WTC11 (cell line): ENCODE measurements at regions not wholly inside any gene's neighbourhood (a gene's known extent, or its start where the extent isn't known, plus 50 kb on each side); places are given as distances from the start of the nearest gene placed in this dataset.

Experiments
- ATAC-seq: fragments of 200-7000 bp; cut with Tn5 transposase; 2 replicates; pipeline ENCODE4 v1.10.0; 2021; ENCODE audit warnings: mild to moderate bottlenecking, moderate library complexity
- CTCF ChIA-PET: fragments of 300-600 bp; sonication (Branson Sonifier 250); formaldehyde crosslinking; loops from one replicate; lab custom pipeline; 2021; ENCODE audit warnings: antibody characterized with exemption; lab: Charles Lee
- POLR2A ChIA-PET: fragments of 350-600 bp; sonication (Branson Sonifier 250); formaldehyde crosslinking; loops from one replicate; lab custom pipeline; 2021; ENCODE audit warnings: antibody characterized with exemption; lab: Charles Lee
- DNase-seq: peaks from one replicate; pipeline ENCODE4 v3.0.0; 2021; ENCODE audit warnings: low spot score
- H3K27ac Mint-ChIP-seq: 2 replicates; pipeline ENCODE4 v1.8.0; 2021; ENCODE audit warnings: mixed read lengths
- H3K27me3 Mint-ChIP-seq: 2 replicates; pipeline ENCODE4 v1.8.0; 2021; ENCODE audit warnings: low read depth, mild to moderate bottlenecking, moderate library complexity, mixed read lengths
- H3K36me3 Mint-ChIP-seq: 2 replicates; pipeline ENCODE4 v1.8.0; 2021; ENCODE audit warnings: mixed read lengths
- H3K4me1 Mint-ChIP-seq: 2 replicates; pipeline ENCODE4 v1.8.0; 2022; ENCODE audit warnings: mixed read lengths
- H3K4me3 Mint-ChIP-seq: 2 replicates; pipeline ENCODE4 v1.8.0; 2021; ENCODE audit warnings: mild to moderate bottlenecking, moderate library complexity, mixed read lengths
- H3K9me3 Mint-ChIP-seq: 2 replicates; pipeline ENCODE4 v1.8.0; 2021; ENCODE audit warnings: mixed read lengths
- ATF6 ChIP-seq: sonication (generic); formaldehyde crosslinking; IDR thresholded peaks from 2 replicates; pipeline ENCODE4 v1.8.1; 2023; ENCODE audit warnings: mild to moderate bottlenecking, missing genetic modification reagents
- E2F5 ChIP-seq: sonication (generic); formaldehyde crosslinking; IDR thresholded peaks from 2 replicates; pipeline ENCODE4 v1.8.1; 2022; ENCODE audit warnings: mild to moderate bottlenecking, moderate library complexity, missing genetic modification reagents
- ERG ChIP-seq: fragments of 250-450 bp; sonication (Bioruptor Pico); IDR thresholded peaks from 2 replicates; pipeline ENCODE4 v1.8.0; 2021; ENCODE audit warnings: mild to moderate bottlenecking
- ESRRA ChIP-seq: sonication (generic); formaldehyde crosslinking; IDR thresholded peaks from 2 replicates; pipeline ENCODE4 v1.8.1; 2022; ENCODE audit warnings: mild to moderate bottlenecking, missing genetic modification reagents, borderline replicate concordance
- FOXJ3 ChIP-seq: sonication (generic); formaldehyde crosslinking; IDR thresholded peaks from 2 replicates; pipeline ENCODE4 v1.9.0; 2021; ENCODE audit warnings: missing genetic modification reagents, mild to moderate bottlenecking, borderline replicate concordance
- FOXK1 ChIP-seq: sonication (generic); formaldehyde crosslinking; IDR thresholded peaks from 2 replicates; pipeline ENCODE4 v1.8.0; 2022; ENCODE audit warnings: mild to moderate bottlenecking, moderate library complexity, missing genetic modification reagents
- FOXP1 ChIP-seq: sonication (generic); formaldehyde crosslinking; IDR thresholded peaks from 2 replicates; pipeline ENCODE4 v1.8.0; 2022; ENCODE audit warnings: missing genetic modification reagents, mild to moderate bottlenecking, moderate library complexity, borderline replicate concordance
- GABPB1 ChIP-seq: sonication (generic); formaldehyde crosslinking; IDR thresholded peaks from 2 replicates; pipeline ENCODE4 v1.8.1; 2023; ENCODE audit warnings: mild to moderate bottlenecking, missing genetic modification reagents
- GTF2I ChIP-seq: fragments of 250-450 bp; sonication (Bioruptor Pico); conservative IDR thresholded peaks from 2 replicates; pipeline ENCODE4 v1.4.0; 2021; ENCODE audit warnings: mild to moderate bottlenecking
- NFE2L1 ChIP-seq: sonication (generic); formaldehyde crosslinking; IDR thresholded peaks from 2 replicates; pipeline ENCODE4 v1.8.1; 2023; ENCODE audit warnings: missing genetic modification reagents
- NR3C1 ChIP-seq: sonication (generic); formaldehyde crosslinking; conservative IDR thresholded peaks from 2 replicates; pipeline ENCODE4 v1.8.1; 2023; ENCODE audit warnings: low read depth, mild to moderate bottlenecking, missing genetic modification reagents
- OVOL2 ChIP-seq: fragments of 250-450 bp; sonication (Bioruptor Pico); IDR thresholded peaks from 2 replicates; pipeline ENCODE4 v1.9.0; 2021; ENCODE audit warnings: mild to moderate bottlenecking, borderline replicate concordance
- RELA ChIP-seq: sonication (generic); formaldehyde crosslinking; IDR thresholded peaks from 2 replicates; pipeline ENCODE4 v1.8.1; 2022; ENCODE audit warnings: missing genetic modification reagents, mild to moderate bottlenecking, borderline replicate concordance
- SMAD3 ChIP-seq: sonication (generic); formaldehyde crosslinking; IDR thresholded peaks from 2 replicates; pipeline ENCODE4 v1.8.0; 2022; ENCODE audit warnings: missing genetic modification reagents, mild to moderate bottlenecking, borderline replicate concordance
- SMAD4 ChIP-seq: sonication (generic); formaldehyde crosslinking; IDR thresholded peaks from 2 replicates; pipeline ENCODE4 v1.8.0; 2022; ENCODE audit warnings: mild to moderate bottlenecking, missing genetic modification reagents
- TEAD1 ChIP-seq: sonication (generic); formaldehyde crosslinking; IDR thresholded peaks from 2 replicates; pipeline ENCODE4 v1.8.0; 2022; ENCODE audit warnings: mild to moderate bottlenecking, missing genetic modification reagents
- ZBTB21 ChIP-seq: sonication (generic); formaldehyde crosslinking; IDR thresholded peaks from 2 replicates; pipeline ENCODE4 v1.8.1; 2023; ENCODE audit warnings: mild to moderate bottlenecking, missing genetic modification reagents, borderline replicate concordance
- ZBTB43 ChIP-seq: sonication (generic); formaldehyde crosslinking; IDR thresholded peaks from 2 replicates; pipeline ENCODE4 v1.8.1; 2023; ENCODE audit warnings: mild to moderate bottlenecking, missing genetic modification reagents
- ZNF281 ChIP-seq: sonication (generic); formaldehyde crosslinking; IDR thresholded peaks from 2 replicates; pipeline ENCODE4 v1.8.0; 2023; ENCODE audit warnings: mild to moderate bottlenecking, missing genetic modification reagents
- ZNF423 ChIP-seq: fragments of 250-450 bp; sonication (Bioruptor Pico); IDR thresholded peaks from 2 replicates; pipeline ENCODE4 v2.1.2; 2022; ENCODE audit warnings: mild to moderate bottlenecking, moderate library complexity
- ZNF671 ChIP-seq: fragments of 250-450 bp; sonication (Bioruptor Pico); IDR thresholded peaks from 2 replicates; pipeline ENCODE4 v1.8.0; 2021; ENCODE audit warnings: mild to moderate bottlenecking
- TF ChIP-seq, protein P1 (sequence below): sonication (generic); formaldehyde crosslinking; conservative IDR thresholded peaks from 2 replicates; pipeline ENCODE4 v1.8.1; 2022; ENCODE audit warnings: mild to moderate bottlenecking, missing genetic modification reagents
- TF ChIP-seq, protein P2 (sequence below): sonication (generic); formaldehyde crosslinking; IDR thresholded peaks from 2 replicates; pipeline ENCODE4 v1.8.1; 2022; ENCODE audit warnings: low read depth, missing genetic modification reagents, borderline replicate concordance
- TF ChIP-seq, protein P3 (sequence below): sonication (generic); formaldehyde crosslinking; IDR thresholded peaks from 2 replicates; pipeline ENCODE4 v1.8.0; 2022; ENCODE audit warnings: mild to moderate bottlenecking, missing genetic modification reagents

GRCh38 chr13:106115081-106115480 is 420.4 kb downstream of the EFNB2 start:
- no peak for TF ChIP-seq OVOL2 (CRISPR knock-in tag)
- TF ChIP-seq ZNF671 (CRISPR knock-in tag), result no peak
- no peak for TF ChIP-seq ZBTB43 (CRISPR knock-in tag)
- no peak for TF ChIP-seq E2F5 (CRISPR knock-in tag)
- no peak for TF ChIP-seq ZNF423 (CRISPR knock-in tag)
- no peak for TF ChIP-seq FOXK1
- TF ChIP-seq ERG (CRISPR knock-in tag), result no peak
- no peak for TF ChIP-seq FOXP1 (CRISPR knock-in tag)
- TF ChIP-seq ATF6 (CRISPR knock-in tag), result no peak
- TF ChIP-seq, protein P1, sequence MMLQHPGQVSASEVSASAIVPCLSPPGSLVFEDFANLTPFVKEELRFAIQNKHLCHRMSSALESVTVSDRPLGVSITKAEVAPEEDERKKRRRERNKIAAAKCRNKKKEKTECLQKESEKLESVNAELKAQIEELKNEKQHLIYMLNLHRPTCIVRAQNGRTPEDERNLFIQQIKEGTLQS (CRISPR knock-in tag), result no peak
- Mint-ChIP-seq H3K4me1 (peaks cover 28% of the 10 kb centered on the region), H3K4me3 (no peak overlapping the region), H3K36me3 (no peaks in the 10 kb centered on the region), H3K27ac (no peak overlapping the region), H3K9me3 (peaks cover 5% of the 10 kb centered on the region; the same call in 1 of the 2 replicates), H3K27me3 (no peaks in the 10 kb centered on the region)
- ChIA-PET CTCF (no interaction called here), POLR2A (no interaction called here)
- DNase-seq, result no peak
- ATAC-seq, result no peak

DNA sequence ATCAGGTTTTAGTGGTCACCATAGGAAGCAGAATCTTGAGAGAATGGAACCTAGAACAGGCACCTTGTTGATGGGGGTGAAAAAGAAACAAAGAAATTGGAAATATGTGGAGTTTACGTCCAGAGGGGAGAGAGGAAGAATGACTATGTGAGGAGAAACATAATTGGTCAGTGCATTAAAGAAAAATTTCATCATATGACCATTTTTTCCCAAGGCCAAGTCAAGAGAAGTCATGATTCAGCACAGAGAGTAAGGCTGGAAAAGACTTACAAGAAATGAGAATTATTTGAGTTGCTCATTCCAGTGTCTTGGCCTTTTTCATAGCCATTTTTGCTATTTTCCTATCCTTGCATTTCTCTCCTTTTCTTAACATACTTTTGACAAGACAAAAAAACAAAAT is 421.7 kb downstream of the EFNB2 start:
- Mint-ChIP-seq H3K27ac (no peak overlapping the region), H3K4me1 (peaks cover 18% of the 10 kb centered on the region), H3K36me3 (no peaks in the 10 kb centered on the region), H3K9me3 (peaks cover 5% of the 10 kb centered on the region; the same call in 1 of the 2 replicates), H3K4me3 (no peak overlapping the region), H3K27me3 (no peaks in the 10 kb centered on the region)
- ATAC-seq, result no peak
- TF ChIP-seq SMAD4 (CRISPR knock-in tag) (no peak), GABPB1 (no peak), ZBTB21 (CRISPR knock-in tag) (no peak), GTF2I (CRISPR knock-in tag) (no peak), SMAD3 (CRISPR knock-in tag) (no peak), ZNF281 (no peak), NR3C1 (CRISPR knock-in tag) (no peak), FOXJ3 (no peak), RELA (no peak), FOXP1 (CRISPR knock-in tag) (no peak), ESRRA (CRISPR knock-in tag) (no peak), NFE2L1 (CRISPR knock-in tag) (no peak), TEAD1 (CRISPR knock-in tag) (no peak)
- TF ChIP-seq, protein P2, sequence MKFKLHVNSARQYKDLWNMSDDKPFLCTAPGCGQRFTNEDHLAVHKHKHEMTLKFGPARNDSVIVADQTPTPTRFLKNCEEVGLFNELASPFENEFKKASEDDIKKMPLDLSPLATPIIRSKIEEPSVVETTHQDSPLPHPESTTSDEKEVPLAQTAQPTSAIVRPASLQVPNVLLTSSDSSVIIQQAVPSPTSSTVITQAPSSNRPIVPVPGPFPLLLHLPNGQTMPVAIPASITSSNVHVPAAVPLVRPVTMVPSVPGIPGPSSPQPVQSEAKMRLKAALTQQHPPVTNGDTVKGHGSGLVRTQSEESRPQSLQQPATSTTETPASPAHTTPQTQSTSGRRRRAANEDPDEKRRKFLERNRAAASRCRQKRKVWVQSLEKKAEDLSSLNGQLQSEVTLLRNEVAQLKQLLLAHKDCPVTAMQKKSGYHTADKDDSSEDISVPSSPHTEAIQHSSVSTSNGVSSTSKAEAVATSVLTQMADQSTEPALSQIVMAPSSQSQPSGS (CRISPR knock-in tag), result no peak
- TF ChIP-seq, protein P3, sequence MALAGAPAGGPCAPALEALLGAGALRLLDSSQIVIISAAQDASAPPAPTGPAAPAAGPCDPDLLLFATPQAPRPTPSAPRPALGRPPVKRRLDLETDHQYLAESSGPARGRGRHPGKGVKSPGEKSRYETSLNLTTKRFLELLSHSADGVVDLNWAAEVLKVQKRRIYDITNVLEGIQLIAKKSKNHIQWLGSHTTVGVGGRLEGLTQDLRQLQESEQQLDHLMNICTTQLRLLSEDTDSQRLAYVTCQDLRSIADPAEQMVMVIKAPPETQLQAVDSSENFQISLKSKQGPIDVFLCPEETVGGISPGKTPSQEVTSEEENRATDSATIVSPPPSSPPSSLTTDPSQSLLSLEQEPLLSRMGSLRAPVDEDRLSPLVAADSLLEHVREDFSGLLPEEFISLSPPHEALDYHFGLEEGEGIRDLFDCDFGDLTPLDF, result no peak
- ChIA-PET CTCF (no interaction called here), POLR2A (no interaction called here)
- DNase-seq, result no peak
